Breast epithelium (tissue), 4 donors: ENCODE measurements at regions not wholly inside any gene's neighbourhood (a gene's known extent, or its start where the extent isn't known, plus 50 kb on each side); places are given as distances from the start of the nearest gene placed in this dataset.

ENCODE experiments used
- DNase-seq, 2 donors: peaks; one replicate each; pipeline ENCODE4 v3.0.0-alpha.2; 2019; ENCODE audit warnings: low spot score in 2 of 2
- H3K27ac ChIP-seq, 2 donors: fragments of 200-600 bp; sonication (generic) in 1 of 2; one replicate each; pipeline ENCODE4 v1.5.1; 2016 to 2019; ENCODE audit warnings: mild to moderate bottlenecking in 1 of 2
- H3K27me3 ChIP-seq, 2 donors: fragments of 200-600 bp; sonication (generic) in 1 of 2; one replicate each; pipeline versions ENCODE4 v1.5.1 to v1.6.0; 2017 to 2019; ENCODE audit warnings: control low read depth in 1 of 2, mild to moderate bottlenecking in 1 of 2
- H3K36me3 ChIP-seq: fragments of 200-600 bp; one replicate; pipeline ENCODE4 v1.5.1; 2019
- H3K4me1 ChIP-seq, 2 donors: fragments of 200-600 bp; sonication (generic); one replicate each; pipeline ENCODE4 v1.5.1; 2016 to 2019; ENCODE audit warnings: control low read depth in 1 of 2
- H3K4me3 ChIP-seq, 3 donors: fragments of 200-600 bp; sonication (generic); 1 replicate in 2 of 3; 2 replicates in 1 of 3; pipeline ENCODE4 v1.5.1; 2016 to 2019; ENCODE audit warnings: mild to moderate bottlenecking in 3 of 3, moderate library complexity in 2 of 3
- H3K9me3 ChIP-seq, 2 donors: fragments of 200-600 bp; sonication (generic) in 1 of 2; one replicate each; pipeline ENCODE4 v1.5.1; 2016 to 2019; ENCODE audit warnings: control low read depth in 1 of 2
- POLR2A ChIP-seq: fragments of 450-650 bp; IDR thresholded peaks from one replicate; pipeline ENCODE4 v1.6.1; 2016; ENCODE audit warnings: antibody characterized with exemption, mild to moderate bottlenecking, moderate library complexity
- POLR2AphosphoS5 ChIP-seq, 3 donors: sonication (generic); formaldehyde crosslinking; IDR thresholded peaks; one replicate each; pipeline ENCODE4 v1.6.1; 2017; ENCODE audit warnings: antibody characterized with exemption in 3 of 3
- intact Hi-C: fragments of 100-400 bp; cut with DNase I; formaldehyde crosslinking; loops from one replicate; pipeline ENCODE4 v1.15.1; 2023; ENCODE audit warnings: low total_unique reads
- TF ChIP-seq, protein P1 (sequence below), 3 donors: fragments of 450-650 bp; IDR thresholded peaks; one replicate each; pipeline ENCODE4 v1.5.1; 2016 to 2017; ENCODE audit warnings: antibody characterized with exemption in 3 of 3, mild to moderate bottlenecking in 3 of 3, moderate library complexity in 3 of 3

DNA sequence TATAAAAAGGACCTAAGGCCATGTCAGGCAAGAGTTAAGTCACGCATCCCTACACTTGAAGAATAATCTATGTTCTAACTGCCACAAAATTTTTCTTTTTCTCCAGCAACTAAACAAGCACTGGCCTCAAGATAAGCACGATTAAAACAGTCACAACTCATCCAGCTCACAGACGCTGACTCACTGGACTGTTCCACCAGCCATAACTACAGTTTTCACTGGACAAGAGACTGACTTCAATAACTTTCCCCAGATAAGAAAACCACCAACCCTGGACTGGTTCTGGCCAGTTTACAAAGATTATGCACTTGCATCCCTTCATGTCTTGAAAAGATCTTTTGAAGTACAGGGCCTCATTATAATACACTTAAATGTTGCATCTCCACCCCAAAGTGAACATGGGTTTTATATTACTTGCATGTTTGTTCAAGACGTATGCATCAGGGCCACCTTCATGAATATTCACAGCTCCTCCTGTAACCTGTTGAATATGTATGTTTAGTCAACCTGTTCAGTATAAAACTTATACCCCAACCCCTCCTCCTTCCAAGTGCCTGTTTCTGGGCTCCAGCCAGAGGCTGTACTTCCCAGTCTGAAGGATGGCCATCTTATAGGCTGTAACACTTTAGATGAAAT, 129.3 kb upstream of the EPB41L4A start:
- H3K27me3 ChIP-seq, result no peaks in the 10 kb centered on the region
- no peaks in the 10 kb centered on the region for H3K36me3 ChIP-seq
- TF ChIP-seq, protein P1, sequence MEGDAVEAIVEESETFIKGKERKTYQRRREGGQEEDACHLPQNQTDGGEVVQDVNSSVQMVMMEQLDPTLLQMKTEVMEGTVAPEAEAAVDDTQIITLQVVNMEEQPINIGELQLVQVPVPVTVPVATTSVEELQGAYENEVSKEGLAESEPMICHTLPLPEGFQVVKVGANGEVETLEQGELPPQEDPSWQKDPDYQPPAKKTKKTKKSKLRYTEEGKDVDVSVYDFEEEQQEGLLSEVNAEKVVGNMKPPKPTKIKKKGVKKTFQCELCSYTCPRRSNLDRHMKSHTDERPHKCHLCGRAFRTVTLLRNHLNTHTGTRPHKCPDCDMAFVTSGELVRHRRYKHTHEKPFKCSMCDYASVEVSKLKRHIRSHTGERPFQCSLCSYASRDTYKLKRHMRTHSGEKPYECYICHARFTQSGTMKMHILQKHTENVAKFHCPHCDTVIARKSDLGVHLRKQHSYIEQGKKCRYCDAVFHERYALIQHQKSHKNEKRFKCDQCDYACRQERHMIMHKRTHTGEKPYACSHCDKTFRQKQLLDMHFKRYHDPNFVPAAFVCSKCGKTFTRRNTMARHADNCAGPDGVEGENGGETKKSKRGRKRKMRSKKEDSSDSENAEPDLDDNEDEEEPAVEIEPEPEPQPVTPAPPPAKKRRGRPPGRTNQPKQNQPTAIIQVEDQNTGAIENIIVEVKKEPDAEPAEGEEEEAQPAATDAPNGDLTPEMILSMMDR (IDR thresholded peaks at IDR 0.05), result no peak
- TF ChIP-seq POLR2AphosphoS5 (IDR thresholded peaks at IDR 0.05) (no peak), POLR2A (no peak)
- no peaks in the 10 kb centered on the region for H3K4me1 ChIP-seq
- no peak overlapping the region for H3K4me3 ChIP-seq
- H3K9me3 ChIP-seq, result no peaks in the 10 kb centered on the region
- no peak for DNase-seq
- no peak overlapping the region for H3K27ac ChIP-seq
- intact Hi-C loops, result no loop called here

DNA sequence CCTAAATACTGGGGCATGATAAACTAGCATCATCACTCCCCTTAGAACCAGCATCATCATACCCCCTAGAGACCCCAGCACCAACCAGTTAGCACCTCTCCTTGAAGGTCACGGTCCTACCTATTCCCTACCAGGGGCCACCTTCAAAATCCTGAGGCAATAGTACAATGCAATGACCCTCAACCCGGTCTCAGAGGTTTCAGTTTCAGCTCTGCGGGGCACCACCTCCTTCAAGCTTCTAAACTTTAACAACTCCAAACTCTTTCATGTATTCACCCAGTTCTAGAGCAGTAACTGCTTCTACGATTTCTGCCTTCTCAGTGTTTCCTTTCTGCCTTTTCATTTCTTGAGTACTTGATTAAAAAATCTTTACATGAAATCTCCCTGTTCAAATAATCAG, 130.1 kb upstream of the EPB41L4A start:
- H3K27ac ChIP-seq, result no peak overlapping the region
- intact Hi-C loops, result no loop called here

DNA sequence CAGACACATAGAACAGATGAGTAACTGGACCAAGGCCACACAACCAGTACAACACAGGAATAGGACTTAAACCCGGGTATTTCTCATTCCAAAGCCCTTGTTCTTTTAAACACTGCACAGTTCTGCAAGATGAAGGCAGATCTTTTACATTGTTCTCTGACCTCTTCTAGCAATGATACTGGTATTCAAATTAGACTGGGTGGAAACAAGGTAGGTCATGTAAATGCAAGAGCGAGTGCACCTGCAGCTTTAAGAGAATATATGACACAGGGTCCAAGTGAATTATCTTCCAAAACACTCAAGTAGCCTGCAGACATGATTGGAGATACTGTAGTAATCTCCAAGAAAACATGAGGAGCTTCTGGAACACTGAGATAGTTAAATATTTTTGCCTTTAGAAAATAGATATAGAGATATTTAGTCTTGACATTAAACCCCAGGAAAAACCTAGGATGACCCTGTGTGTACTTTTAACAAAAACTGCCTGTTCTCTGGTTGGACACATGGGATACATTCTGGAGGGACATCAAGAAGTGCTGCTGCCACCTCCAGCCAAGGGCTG, 130.6 kb upstream of the EPB41L4A start:
- DNase-seq, result no peak
- TF ChIP-seq POLR2A (no peak), POLR2AphosphoS5 (IDR thresholded peaks at IDR 0.05) (no peak)
- TF ChIP-seq, protein P1 (IDR thresholded peaks at IDR 0.05), result no peak
- H3K4me1 ChIP-seq, result no peaks in the 10 kb centered on the region
- H3K4me3 ChIP-seq, result no peak overlapping the region
- intact Hi-C loops, result loop anchor here (5.0 kb wide), 1 partner anchor 203 kb away; no protein-coding TSS in a partner anchor
- no peaks in the 10 kb centered on the region for H3K9me3 ChIP-seq
- H3K27ac ChIP-seq, result no peak overlapping the region
- no peaks in the 10 kb centered on the region for H3K36me3 ChIP-seq
- no peaks in the 10 kb centered on the region for H3K27me3 ChIP-seq

More for the DNA sequence above, 130.1 kb upstream of the EPB41L4A start:
- H3K9me3 ChIP-seq, result no peaks in the 10 kb centered on the region
- H3K27me3 ChIP-seq, result no peaks in the 10 kb centered on the region
- H3K36me3 ChIP-seq, result no peaks in the 10 kb centered on the region
- H3K4me1 ChIP-seq, result no peaks in the 10 kb centered on the region
- TF ChIP-seq POLR2AphosphoS5 (IDR thresholded peaks at IDR 0.05) (no peak), POLR2A (no peak)
- TF ChIP-seq, protein P1 (IDR thresholded peaks at IDR 0.05), result no peak
- DNase-seq, result no peak
- H3K4me3 ChIP-seq, result no peak overlapping the region

DNA sequence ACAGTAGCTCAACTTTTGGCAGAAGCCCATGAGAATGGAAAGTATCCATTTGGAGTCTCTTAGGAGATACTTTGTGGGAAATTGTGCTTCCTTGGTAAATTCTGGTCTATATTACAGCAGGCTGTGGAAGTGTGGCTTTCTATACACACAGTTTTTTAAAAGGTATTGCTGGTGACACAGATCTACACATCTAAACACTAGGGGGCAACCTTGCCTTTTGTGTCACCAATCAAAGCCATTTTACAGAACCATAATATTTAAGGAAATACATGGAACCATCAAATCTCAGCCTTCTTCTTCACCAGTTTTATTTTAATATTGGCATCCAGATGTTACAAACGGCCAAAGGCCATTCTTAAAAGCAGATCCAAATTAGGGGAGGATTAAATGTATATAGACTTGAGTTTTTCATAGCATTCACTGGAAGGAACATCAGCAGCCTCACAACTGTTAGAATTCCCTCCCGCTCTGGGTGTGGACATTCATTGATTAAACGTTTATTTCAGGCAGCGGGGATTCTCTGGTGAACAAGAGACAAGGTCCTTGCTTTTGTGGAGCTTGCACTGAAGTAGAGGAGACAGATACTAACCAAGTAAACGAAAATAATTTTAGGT, 132.4 kb upstream of the EPB41L4A start:
- DNase-seq, result peak in 1 of 2 donors; percentile 26

More for the DNA sequence above, 132.4 kb upstream of the EPB41L4A start:
- intact Hi-C loops, result loop anchor here (5.0 kb wide), 1 partner anchor 201 kb away; no protein-coding TSS in a partner anchor
- no peaks in the 10 kb centered on the region for H3K36me3 ChIP-seq
- no peaks in the 10 kb centered on the region for H3K4me1 ChIP-seq
- H3K9me3 ChIP-seq, result no peaks in the 10 kb centered on the region
- no peak overlapping the region for H3K4me3 ChIP-seq
- no peak overlapping the region for H3K27ac ChIP-seq
- TF ChIP-seq, protein P1 (IDR thresholded peaks at IDR 0.05), result peak; percentile 43 to 88 (median 73)
- TF ChIP-seq POLR2AphosphoS5 (IDR thresholded peaks at IDR 0.05) (no peak), POLR2A (no peak)
- no peaks in the 10 kb centered on the region for H3K27me3 ChIP-seq
